ENCODE measurements at regions not wholly inside any gene's neighbourhood (a gene's known extent, or its start where the extent isn't known, plus 50 kb on each side); places are given as distances from the start of the nearest gene placed in this dataset.

- DNase-seq (ENCODE audit: extremely low read depth, insufficient read length), result no peak
Observed at GRCh38 chr18:55054021-55054990, 95.0 kb upstream of the CCDC68 start.

DNA sequence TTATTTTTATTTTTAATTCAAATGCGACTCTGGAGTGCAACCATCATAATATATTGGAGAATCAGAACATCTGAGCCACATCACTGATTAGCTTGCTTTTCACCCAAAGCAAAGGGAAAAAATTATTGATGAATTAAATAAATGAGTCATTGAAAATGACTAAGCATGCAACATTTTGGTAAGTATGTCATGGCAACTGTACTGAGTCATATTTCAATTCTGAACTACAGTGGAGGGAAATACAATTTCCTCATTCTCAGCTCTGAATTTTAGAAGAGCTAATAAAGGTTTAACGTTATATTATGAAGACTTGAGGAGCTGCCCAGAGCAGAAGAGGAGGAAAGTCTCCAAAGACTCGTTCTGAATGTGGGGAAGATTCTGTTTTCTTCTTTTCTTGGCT is 89.6 kb upstream of the CCDC68 start:
- no peaks in the 10 kb centered on the region for H3K36me3 ChIP-seq (ENCODE audit: control insufficient read depth, insufficient read depth, low read length)
- DNase-seq (ENCODE audit: extremely low read depth, insufficient read length), result no peak
- no peak for TF ChIP-seq CTCF (IDR thresholded peaks at IDR 0.05; ENCODE audit: insufficient read depth, low read length, poor library complexity, severe bottlenecking)
- no peak overlapping the region for H3K4me3 ChIP-seq (replicated peaks; ENCODE audit: low read depth, low read length)
- H3K27me3 ChIP-seq (replicated peaks; ENCODE audit: control insufficient read depth, insufficient read depth, low read length), result no peaks in the 10 kb centered on the region

More at GRCh38 chr18:55054021-55054990, 95.0 kb upstream of the CCDC68 start:
- H3K27me3 ChIP-seq (replicated peaks; ENCODE audit: control insufficient read depth, insufficient read depth, low read length), result no peaks in the 10 kb centered on the region
- no peak for TF ChIP-seq CTCF (IDR thresholded peaks at IDR 0.05; ENCODE audit: insufficient read depth, low read length, poor library complexity, severe bottlenecking)
- H3K36me3 ChIP-seq (ENCODE audit: control insufficient read depth, insufficient read depth, low read length), result no peaks in the 10 kb centered on the region
- no peak overlapping the region for H3K4me3 ChIP-seq (replicated peaks; ENCODE audit: low read depth, low read length)

GRCh38 chr18:55047546-55047945 is 88.3 kb upstream of the CCDC68 start:
- Histone ChIP-seq H3K4me3 (replicated peaks; ENCODE audit: low read depth, low read length) (no peak overlapping the region), H3K27me3 (replicated peaks; ENCODE audit: control insufficient read depth, insufficient read depth, low read length) (no peaks in the 10 kb centered on the region), H3K36me3 (ENCODE audit: control insufficient read depth, insufficient read depth, low read length) (no peaks in the 10 kb centered on the region)
- TF ChIP-seq CTCF (IDR thresholded peaks at IDR 0.05; ENCODE audit: insufficient read depth, low read length, poor library complexity, severe bottlenecking), result no peak
- no peak for DNase-seq (ENCODE audit: extremely low read depth, insufficient read length)

DNA sequence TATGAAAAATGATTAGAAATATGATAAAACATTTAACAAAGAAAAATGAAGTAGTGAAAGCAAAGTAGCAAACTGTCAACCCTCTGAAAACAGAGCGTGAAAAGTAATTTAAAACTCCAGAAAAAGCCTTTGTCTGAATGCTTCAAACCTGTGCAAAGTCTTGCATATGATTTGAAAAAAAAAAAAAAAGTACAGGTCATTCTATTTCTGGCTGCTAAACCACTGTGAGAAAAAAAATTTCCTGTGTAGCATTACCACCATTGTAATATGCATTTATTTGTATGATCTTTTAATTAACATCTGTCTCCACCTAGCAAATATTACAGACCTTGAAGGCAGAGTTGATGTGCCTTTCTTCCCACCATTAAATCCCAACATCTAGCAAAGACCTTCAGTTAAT is 82.1 kb upstream of the CCDC68 start:
- Histone ChIP-seq H3K27me3 (replicated peaks; ENCODE audit: control insufficient read depth, insufficient read depth, low read length) (no peaks in the 10 kb centered on the region), H3K36me3 (ENCODE audit: control insufficient read depth, insufficient read depth, low read length) (no peaks in the 10 kb centered on the region), H3K4me3 (replicated peaks; ENCODE audit: low read depth, low read length) (no peak overlapping the region)
- no peak for DNase-seq (ENCODE audit: extremely low read depth, insufficient read length)
- TF ChIP-seq CTCF (IDR thresholded peaks at IDR 0.05; ENCODE audit: insufficient read depth, low read length, poor library complexity, severe bottlenecking), result no peak

GRCh38 chr18:55038162-55038561 is 78.9 kb upstream of the CCDC68 start:
- no peak for DNase-seq (ENCODE audit: extremely low read depth, insufficient read length)
- TF ChIP-seq CTCF (IDR thresholded peaks at IDR 0.05; ENCODE audit: insufficient read depth, low read length, poor library complexity, severe bottlenecking), result no peak

More at GRCh38 chr18:55038162-55038561, 78.9 kb upstream of the CCDC68 start:
- Histone ChIP-seq H3K4me3 (replicated peaks; ENCODE audit: low read depth, low read length) (no peak overlapping the region), H3K27me3 (replicated peaks; ENCODE audit: control insufficient read depth, insufficient read depth, low read length) (no peaks in the 10 kb centered on the region), H3K36me3 (ENCODE audit: control insufficient read depth, insufficient read depth, low read length) (no peaks in the 10 kb centered on the region)
